Large intestine (tissue), 3 donors: ENCODE measurements at regions not wholly inside any gene's neighbourhood (a gene's known extent, or its start where the extent isn't known, plus 50 kb on each side); places are given as distances from the start of the nearest gene placed in this dataset.

ENCODE experiments used
- DNase-seq, 2 donors: peaks; one replicate each; pipeline versions ENCODE4 v3.0.0 to v3.0.0-alpha.2; 2013
- H3K27ac ChIP-seq: one replicate; pipeline ENCODE4 v1.5.1; 2013; ENCODE audit warnings: low read length
- H3K27me3 ChIP-seq: 2 replicates; pipeline ENCODE4 v1.6.1; 2013; ENCODE audit warnings: low read length; ENCODE audit not compliant: control insufficient read depth, insufficient read depth
- H3K36me3 ChIP-seq: 2 replicates; pipeline ENCODE4 v1.6.1; 2013; ENCODE audit warnings: low read length; ENCODE audit not compliant: control insufficient read depth, insufficient read depth
- H3K4me1 ChIP-seq: one replicate; pipeline ENCODE4 v1.6.1; 2013; ENCODE audit warnings: low read length; ENCODE audit not compliant: control insufficient read depth, insufficient read depth
- H3K4me3 ChIP-seq: one replicate; pipeline ENCODE4 v1.5.1; 2013; ENCODE audit warnings: low read length
- H3K9me3 ChIP-seq: one replicate; pipeline ENCODE4 v1.6.1; 2013; ENCODE audit warnings: mild to moderate bottlenecking, low read depth, low read length, moderate library complexity; ENCODE audit not compliant: control insufficient read depth
- WGBS: methylation state at CpG from one replicate; pipeline ENCODE4 v1.1.5; 2013; ENCODE audit warnings: low lambda C conversion rate; ENCODE audit not compliant: insufficient coverage; 5-methylcytosine and 5-hydroxymethylcytosine counted together

DNA sequence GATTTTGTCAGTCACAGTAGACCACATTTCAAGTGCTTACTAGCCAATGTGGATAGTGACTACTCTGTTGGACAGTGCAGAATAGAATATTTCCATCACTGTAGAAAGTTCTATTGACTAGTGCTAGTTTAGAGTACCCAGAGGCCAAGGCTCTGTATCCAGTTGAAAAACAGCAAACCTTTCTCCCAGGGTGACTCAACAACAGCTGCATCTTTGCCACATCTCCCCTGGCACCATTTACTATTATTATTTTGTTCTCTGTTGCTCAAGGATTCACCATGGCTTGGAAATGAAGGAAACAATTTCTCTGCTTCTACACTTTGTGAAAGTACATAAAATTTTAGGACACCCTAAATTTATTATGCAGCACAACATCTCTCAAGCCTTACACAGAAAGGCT is 85.3 kb upstream of the WDR26 start:
- Histone ChIP-seq H3K4me1 (no peaks in the 10 kb centered on the region), H3K27ac (no peak overlapping the region), H3K4me3 (no peak overlapping the region), H3K9me3 (no peaks in the 10 kb centered on the region), H3K27me3 (no peaks in the 10 kb centered on the region), H3K36me3 (no peaks in the 10 kb centered on the region)
- no peak for DNase-seq

DNA sequence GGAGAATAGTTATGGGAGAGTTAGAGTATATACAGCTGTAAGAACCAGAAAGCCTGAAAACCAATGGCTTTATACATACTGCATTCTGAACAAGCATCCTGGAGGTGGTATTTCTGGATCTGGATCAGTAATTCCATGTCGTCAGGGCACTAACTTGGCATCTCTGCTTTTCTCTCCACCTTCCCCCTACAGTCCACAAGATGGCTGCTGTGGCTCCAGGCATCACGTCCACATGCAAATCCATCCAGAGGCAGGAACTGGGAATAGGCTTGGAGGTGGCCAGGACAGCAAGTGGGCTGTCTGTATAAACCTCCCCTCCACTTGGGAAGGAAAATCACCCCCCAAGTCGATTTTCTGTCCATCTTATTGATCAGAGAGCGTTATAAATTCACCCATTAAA is 86.2 kb upstream of the WDR26 start:
- no peak for DNase-seq
- Histone ChIP-seq H3K36me3 (no peaks in the 10 kb centered on the region), H3K27me3 (no peaks in the 10 kb centered on the region), H3K27ac (no peak overlapping the region), H3K4me1 (no peaks in the 10 kb centered on the region), H3K9me3 (no peaks in the 10 kb centered on the region), H3K4me3 (no peak overlapping the region)
- no CpG with 5 or more reads among the region's 4 CpGs for WGBS

DNA sequence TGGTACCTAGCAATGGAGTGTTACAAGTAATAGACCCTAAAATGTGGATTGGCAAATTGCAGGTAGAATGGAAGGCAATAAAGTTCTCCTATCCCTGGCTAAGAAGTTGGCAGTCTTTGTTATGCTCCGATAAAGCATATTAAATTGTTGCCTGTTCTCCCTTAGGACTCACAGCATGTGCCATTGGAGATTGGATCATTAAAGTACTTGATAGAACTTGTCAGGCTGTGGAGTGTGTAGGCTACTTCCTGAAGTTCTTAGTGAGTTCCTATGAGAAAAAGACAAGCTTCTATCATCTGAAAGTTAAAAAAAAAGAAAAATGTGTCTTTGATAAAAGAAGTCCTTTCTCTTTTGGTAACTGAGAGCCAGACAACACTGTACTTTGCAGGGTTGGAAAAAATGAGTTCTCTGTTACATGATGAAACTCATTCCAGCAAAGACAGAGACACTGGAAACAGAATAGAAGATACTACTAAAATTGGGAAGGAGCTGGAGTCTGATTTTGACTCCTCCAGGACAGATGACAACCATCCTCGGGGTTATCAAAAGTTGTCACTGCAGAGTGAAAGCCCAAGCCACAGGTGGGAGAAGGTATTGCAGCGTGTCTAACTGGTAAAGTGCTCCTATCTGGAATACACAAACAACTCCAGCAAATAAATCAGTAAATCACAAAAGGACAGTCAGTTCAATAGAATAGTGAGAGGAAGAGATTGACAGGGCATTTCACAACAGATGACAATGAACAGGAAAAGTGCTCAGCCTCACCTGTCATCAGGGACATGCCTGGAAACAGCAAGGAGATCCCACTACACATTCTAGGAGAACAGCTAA is 87.5 kb upstream of the WDR26 start:
- WGBS: 27% methylated on average over 2 of the region's 3 CpGs
- no peaks in the 10 kb centered on the region for H3K9me3 ChIP-seq
- no peak overlapping the region for H3K27ac ChIP-seq
- DNase-seq: no peak
- H3K36me3 ChIP-seq: no peaks in the 10 kb centered on the region
- no peaks in the 10 kb centered on the region for H3K27me3 ChIP-seq
- no peaks in the 10 kb centered on the region for H3K4me1 ChIP-seq
- H3K4me3 ChIP-seq: no peak overlapping the region

DNA sequence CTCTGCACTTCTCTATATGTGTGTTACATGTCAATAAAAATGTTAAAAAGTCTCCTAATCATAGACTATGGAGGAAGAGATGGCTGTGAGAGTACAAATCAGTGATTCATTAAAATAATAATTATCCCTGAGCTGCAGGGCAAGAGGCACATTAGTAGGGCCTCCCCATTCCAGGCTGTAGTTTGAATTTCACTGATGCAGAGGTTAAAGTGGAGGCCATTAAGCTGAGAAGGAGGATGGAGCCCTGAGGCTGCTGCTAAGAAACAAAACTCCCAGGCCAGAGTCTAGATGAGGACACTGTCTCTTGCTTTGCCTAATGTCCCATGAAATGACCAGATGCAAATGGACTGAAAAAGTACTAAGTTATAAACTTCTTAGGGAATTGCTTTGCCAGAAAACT is 89.1 kb upstream of the WDR26 start:
- Histone ChIP-seq H3K27me3 (no peaks in the 10 kb centered on the region), H3K27ac (no peak overlapping the region), H3K36me3 (no peaks in the 10 kb centered on the region), H3K9me3 (no peaks in the 10 kb centered on the region), H3K4me3 (no peak overlapping the region), H3K4me1 (no peaks in the 10 kb centered on the region)
- DNase-seq: no peak

DNA sequence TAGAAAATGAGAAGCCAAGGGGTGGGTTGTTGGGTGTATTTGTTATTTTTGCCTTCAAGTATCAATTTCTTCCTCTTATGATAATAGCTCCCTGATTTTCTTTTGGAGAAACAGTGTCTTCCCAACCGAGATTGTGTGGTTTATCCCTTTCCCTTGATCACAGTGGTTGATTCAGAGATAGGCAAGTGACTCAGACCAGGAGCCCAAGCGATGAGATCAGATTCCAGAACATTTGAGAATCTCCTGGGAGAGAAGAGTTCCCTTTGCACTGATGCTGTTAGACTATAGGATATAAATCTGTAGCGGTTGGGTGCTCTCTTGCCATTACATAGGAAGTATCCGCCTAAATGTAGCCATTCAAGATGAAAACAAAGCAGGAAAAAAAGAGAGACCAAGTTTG is 90.1 kb upstream of the WDR26 start:
- H3K4me3 ChIP-seq: no peak overlapping the region
- DNase-seq: no peak
- H3K4me1 ChIP-seq: no peaks in the 10 kb centered on the region
- no peaks in the 10 kb centered on the region for H3K36me3 ChIP-seq
- H3K27me3 ChIP-seq: no peaks in the 10 kb centered on the region
- no peak overlapping the region for H3K27ac ChIP-seq
- WGBS: 80% methylated on average over 1 of the region's 4 CpGs
- H3K9me3 ChIP-seq: no peaks in the 10 kb centered on the region

DNA sequence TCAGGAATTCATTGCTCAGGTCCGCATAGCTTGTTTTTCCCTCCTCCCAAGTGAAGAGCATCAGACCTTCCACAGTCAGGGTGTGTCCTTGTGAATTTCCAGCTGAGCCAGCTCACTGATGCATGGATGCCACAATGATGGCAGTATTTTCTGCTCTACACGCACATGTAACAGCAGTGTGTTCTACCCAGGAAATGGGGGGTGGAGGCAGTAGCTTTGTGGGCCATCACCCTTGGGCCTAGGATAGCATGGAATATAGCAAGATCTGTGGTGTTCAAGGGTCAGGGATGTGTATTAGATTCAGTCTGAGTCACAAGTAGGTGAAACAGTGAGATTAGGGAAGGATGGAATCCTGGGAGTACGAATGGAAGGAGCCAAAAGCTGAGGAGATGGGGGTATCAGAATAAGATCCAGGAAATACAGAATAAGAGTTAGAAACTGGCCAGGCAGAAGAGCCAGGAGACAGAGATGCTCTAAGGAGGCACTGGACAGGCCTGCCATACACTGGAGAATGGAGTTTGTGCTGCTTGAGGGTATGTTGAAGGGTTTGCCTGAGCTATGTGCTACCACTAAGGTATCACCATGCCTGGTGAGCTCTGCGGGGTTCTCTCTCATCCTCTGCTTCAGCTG is 90.6 kb upstream of the CNIH3 start:
- no peaks in the 10 kb centered on the region for H3K9me3 ChIP-seq
- no peaks in the 10 kb centered on the region for H3K36me3 ChIP-seq
- no peak overlapping the region for H3K27ac ChIP-seq
- no peaks in the 10 kb centered on the region for H3K27me3 ChIP-seq
- H3K4me1 ChIP-seq: no peaks in the 10 kb centered on the region
- H3K4me3 ChIP-seq: no peak overlapping the region
- DNase-seq: no peak
- WGBS: 100% methylated on average over 1 of the region's 4 CpGs

DNA sequence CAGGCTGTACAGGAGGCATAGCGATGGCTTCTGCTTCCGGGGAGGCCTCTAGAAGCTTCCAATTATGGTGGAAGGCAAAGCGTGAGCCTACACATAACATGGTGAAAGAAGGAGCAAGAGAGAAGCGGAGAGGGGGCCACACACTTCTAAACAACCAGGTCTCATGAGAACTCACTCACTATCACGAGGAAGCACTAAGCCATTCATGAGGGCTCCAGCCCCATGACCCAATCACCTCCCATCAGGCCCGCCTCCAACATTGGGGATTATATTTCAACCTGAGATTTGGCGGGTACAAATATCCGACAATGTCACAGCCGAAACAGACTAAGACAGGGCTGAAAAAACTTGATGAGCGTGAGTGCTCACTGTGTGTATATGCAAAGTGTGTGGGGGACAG is 89.3 kb upstream of the CNIH3 start:
- WGBS: no CpG with 5 or more reads among the region's 10 CpGs
- H3K27me3 ChIP-seq: no peaks in the 10 kb centered on the region
- H3K4me1 ChIP-seq: no peaks in the 10 kb centered on the region
- H3K27ac ChIP-seq: no peak overlapping the region
- H3K9me3 ChIP-seq: no peaks in the 10 kb centered on the region
- no peak for DNase-seq
- H3K36me3 ChIP-seq: no peaks in the 10 kb centered on the region
- no peak overlapping the region for H3K4me3 ChIP-seq

DNA sequence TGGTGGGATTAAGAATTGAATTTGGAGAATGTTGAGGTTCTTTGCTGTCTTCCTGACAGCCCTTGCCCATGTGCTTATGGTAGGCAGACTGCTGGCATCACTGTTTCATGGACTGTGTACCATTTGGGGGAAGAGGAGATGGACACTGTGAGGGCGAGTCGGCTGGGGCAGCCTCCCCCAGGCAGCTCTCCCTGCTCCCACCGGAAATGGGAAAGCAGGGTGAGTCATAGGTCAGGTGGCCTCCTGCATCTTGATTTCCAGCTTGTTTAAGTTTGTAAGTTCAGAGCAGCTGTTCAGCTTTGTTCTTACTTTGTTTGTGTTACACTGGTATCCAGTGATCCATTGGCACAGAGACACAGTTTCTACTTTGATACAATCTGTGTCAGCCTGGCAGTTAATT is 87.2 kb upstream of the CNIH3 start:
- Histone ChIP-seq H3K27me3 (no peaks in the 10 kb centered on the region), H3K4me1 (no peaks in the 10 kb centered on the region), H3K9me3 (no peaks in the 10 kb centered on the region), H3K36me3 (no peaks in the 10 kb centered on the region), H3K27ac (no peak overlapping the region), H3K4me3 (no peak overlapping the region)
- WGBS: no CpG with 5 or more reads among the region's 3 CpGs
- DNase-seq: no peak

DNA sequence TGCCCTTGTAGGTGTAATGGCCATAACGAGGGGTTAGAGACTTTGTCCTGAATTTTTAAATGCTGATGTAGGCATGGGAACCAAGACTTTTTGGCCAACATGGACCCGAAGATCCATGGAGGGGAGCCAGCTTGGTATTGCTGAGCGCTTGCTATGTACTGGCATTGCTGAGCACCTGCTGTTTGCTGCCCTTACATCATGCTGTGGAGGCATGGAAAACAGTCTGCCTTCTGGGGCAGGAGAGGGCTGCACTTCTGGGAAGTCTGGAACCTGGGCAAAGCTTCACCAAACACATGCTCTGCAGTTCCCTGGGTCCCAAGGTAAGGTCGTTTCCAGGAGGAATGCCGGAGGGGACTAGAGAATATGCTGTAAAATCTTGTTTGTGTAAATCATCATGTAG is 86.3 kb upstream of the CNIH3 start:
- no CpG with 5 or more reads among the region's 5 CpGs for WGBS
- H3K27me3 ChIP-seq: no peaks in the 10 kb centered on the region

DNA sequence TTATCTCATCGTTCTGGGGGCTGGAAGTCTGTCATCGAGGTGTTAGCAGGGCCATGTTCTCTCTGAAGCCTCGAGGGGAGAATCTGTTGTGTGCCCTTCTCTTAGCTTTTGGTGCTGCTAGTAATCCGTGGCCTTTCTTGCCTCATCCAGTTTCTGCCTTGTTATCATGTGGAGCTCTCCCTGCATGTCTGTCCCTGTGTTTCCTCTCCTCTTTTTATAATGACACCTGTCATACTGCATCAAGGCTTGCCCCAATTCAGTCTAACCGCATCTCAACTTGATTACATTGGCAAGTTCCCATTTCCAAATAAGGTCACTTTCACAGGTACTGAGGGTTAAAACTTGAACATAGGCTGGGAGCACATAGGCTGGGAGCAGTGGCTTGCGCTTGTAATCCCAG is 82.6 kb upstream of the CNIH3 start:
- Histone ChIP-seq H3K4me3 (no peak overlapping the region), H3K27ac (no peak overlapping the region), H3K4me1 (no peaks in the 10 kb centered on the region), H3K36me3 (no peaks in the 10 kb centered on the region), H3K27me3 (no peaks in the 10 kb centered on the region), H3K9me3 (no peaks in the 10 kb centered on the region)
- no CpG with 5 or more reads among the region's 6 CpGs for WGBS
- no peak for DNase-seq

More for the DNA sequence above, 86.3 kb upstream of the CNIH3 start:
- no peak overlapping the region for H3K4me3 ChIP-seq
- no peak overlapping the region for H3K27ac ChIP-seq
- H3K9me3 ChIP-seq: no peaks in the 10 kb centered on the region
- no peaks in the 10 kb centered on the region for H3K36me3 ChIP-seq
- no peak for DNase-seq
- no peaks in the 10 kb centered on the region for H3K4me1 ChIP-seq

DNA sequence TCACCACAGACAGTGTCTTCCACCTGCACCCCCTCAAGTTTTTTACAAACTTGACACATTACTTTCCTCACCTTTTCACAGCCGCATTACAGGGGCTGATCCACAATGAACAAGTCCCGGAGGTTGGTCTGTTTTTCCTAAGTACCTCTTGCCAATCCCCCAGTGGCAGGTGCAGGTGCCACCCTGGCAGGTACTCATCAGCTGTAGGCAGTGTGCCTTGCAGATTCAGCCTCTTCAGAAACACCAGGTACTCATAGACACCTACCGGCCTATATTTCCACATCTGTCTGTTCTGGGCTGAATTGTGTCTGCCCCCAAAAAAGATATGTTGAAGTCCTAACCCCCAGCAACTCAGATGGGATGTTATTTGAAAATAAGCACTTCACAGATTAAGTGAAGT is 81.4 kb upstream of the CNIH3 start:
- Histone ChIP-seq H3K4me1 (no peaks in the 10 kb centered on the region), H3K27me3 (no peaks in the 10 kb centered on the region), H3K36me3 (no peaks in the 10 kb centered on the region), H3K27ac (no peak overlapping the region), H3K9me3 (no peaks in the 10 kb centered on the region), H3K4me3 (no peak overlapping the region)
- no peak for DNase-seq
- no CpG with 5 or more reads among the region's 3 CpGs for WGBS
